Urinary bladder (tissue), 3 donors: ENCODE measurements at regions not wholly inside any gene's neighbourhood (a gene's known extent, or its start where the extent isn't known, plus 50 kb on each side); places are given as distances from the start of the nearest gene placed in this dataset.

Source experiments
- DNase-seq: peaks from one replicate; pipeline ENCODE4 v3.0.0-alpha.2; 2015; ENCODE audit errors: extremely low spot score
- H3K27ac ChIP-seq: one replicate; pipeline ENCODE4 v1.5.1; 2013; ENCODE audit warnings: low read depth, mild to moderate bottlenecking, moderate library complexity
- H3K36me3 ChIP-seq: one replicate; pipeline ENCODE4 v1.6.1; 2013; ENCODE audit warnings: mild to moderate bottlenecking, moderate library complexity; ENCODE audit not compliant: insufficient read depth
- H3K4me1 ChIP-seq: one replicate; pipeline ENCODE4 v1.6.1; 2013; ENCODE audit warnings: mild to moderate bottlenecking, moderate library complexity; ENCODE audit not compliant: insufficient read depth
- H3K4me3 ChIP-seq: one replicate; pipeline ENCODE4 v1.5.1; 2013; ENCODE audit warnings: low read depth, low read length
- WGBS: extraction: QIAGEN DNeasy Blood & Tissue Kit; methylation state at CpG from one replicate; pipeline ENCODE4 v1.1.7; 2013; 5-methylcytosine and 5-hydroxymethylcytosine counted together
- donor health status: healthy with polysubstance abuse.
- donor health status: healthy.

DNA sequence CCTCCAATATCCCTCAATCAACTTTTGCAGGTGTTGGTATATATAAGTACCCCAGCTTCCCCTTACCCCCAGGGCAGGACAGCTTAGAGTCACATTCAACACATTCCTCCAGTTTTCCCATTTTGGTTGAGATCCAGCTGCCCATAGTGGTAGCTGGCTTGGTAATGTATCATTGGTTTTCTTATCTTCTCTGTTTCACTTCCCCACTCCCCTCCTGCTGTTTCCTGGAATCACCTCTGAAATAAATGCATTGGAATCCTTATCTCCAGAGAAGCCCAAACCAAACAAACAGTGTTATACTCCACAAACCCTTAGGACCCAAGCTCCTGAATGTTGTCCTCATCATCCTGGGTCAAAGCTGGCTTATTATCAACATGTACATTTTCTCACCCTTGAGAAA, 184.8 kb downstream of the TMEM38B start:
- H3K4me1 ChIP-seq, result no peaks in the 10 kb centered on the region
- H3K27ac ChIP-seq, result no peak overlapping the region
- no peak for DNase-seq
- no peak overlapping the region for H3K4me3 ChIP-seq
- no peaks in the 10 kb centered on the region for H3K36me3 ChIP-seq

GRCh38 chr9:105880517-105880916, 186.2 kb downstream of the TMEM38B start:
- Histone ChIP-seq H3K4me3 (no peak overlapping the region), H3K4me1 (no peaks in the 10 kb centered on the region), H3K27ac (no peak overlapping the region), H3K36me3 (no peaks in the 10 kb centered on the region)
- WGBS, result 57% methylated on average over 1 of the region's 1 CpG
- DNase-seq, result no peak

DNA sequence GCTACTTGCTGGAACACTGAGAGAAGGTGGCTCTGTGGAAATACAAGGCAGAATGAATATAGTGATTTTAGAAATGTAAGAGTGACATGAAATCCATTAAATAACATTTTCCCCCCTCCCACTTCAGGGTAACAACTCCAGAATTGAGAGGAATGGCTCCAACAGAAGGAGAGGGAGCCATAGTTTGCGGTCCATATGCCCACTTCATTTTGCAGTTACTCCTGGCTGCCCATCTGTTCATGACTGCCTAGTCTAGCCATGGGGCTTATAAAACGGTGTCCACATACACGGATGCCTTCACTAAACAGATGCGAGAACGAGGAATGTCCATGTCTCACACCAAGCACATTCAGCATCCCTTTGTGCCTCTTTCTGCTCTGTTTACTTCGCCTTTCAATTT, 186.7 kb downstream of the TMEM38B start:
- WGBS, result 94% methylated on average over 6 of the region's 6 CpGs
- Histone ChIP-seq H3K36me3 (no peaks in the 10 kb centered on the region), H3K4me1 (no peaks in the 10 kb centered on the region), H3K4me3 (no peak overlapping the region), H3K27ac (no peak overlapping the region)
- no peak for DNase-seq

DNA sequence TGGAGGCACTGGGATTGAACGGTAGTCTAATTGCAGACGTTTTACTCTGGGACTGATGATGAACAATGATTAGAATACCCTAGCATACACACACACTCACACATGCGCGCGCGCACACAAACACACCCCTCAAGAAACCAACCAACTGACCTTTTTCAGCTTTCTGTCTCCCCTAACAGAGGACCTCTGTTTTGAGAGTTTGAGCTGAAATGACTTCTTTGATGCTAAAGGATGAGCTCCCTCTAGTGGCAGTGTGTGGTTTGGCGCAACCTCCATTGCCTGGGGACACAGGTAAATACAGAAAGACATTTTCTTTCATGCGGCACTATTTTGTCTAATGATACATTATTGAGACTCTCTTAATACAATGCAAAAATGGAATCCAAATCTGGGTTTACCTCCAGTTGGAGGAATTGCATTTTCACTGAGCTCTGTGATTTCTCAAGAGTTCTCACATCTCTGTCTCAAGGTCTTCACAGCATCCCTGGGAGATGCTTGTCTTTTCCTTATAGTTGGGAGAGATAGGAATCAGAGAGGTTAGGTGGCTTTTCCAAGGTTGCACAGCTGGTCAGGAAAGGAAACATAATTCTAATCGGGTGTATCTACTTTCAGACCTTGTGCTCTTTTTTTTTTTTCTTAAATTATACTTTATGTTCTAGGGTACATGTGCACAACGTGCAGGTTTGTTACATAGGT, 187.5 kb downstream of the TMEM38B start:
- Histone ChIP-seq H3K27ac (no peak overlapping the region), H3K36me3 (no peaks in the 10 kb centered on the region), H3K4me3 (no peak overlapping the region), H3K4me1 (no peaks in the 10 kb centered on the region)
- WGBS, result 47% methylated on average over 10 of the region's 10 CpGs
- DNase-seq, result no peak

- Histone ChIP-seq H3K36me3 (no peaks in the 10 kb centered on the region), H3K4me3 (no peak overlapping the region), H3K27ac (no peak overlapping the region), H3K4me1 (no peaks in the 10 kb centered on the region)
- WGBS, result 80% methylated on average over 2 of the region's 2 CpGs
- no peak for DNase-seq
Observed at GRCh38 chr9:105883847-105884246, 189.5 kb downstream of the TMEM38B start.

DNA sequence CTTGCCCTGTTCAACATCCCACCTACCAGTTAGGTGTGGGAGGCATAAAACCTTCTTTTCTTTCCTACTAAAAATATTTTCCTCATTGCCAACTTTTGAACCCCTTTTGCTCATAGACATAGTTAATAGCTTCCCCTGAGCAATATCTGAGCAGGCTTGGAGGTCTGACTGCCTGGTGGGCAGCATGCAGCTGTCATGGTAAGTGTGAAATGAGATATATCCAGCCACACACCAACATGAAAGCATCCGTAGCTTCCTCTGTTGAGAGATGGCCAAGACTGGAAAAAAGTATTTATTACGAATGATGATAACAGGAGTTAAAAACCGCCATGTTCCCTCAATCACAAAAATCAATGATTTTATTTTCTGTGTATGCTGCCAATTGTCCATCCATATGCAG, 190.1 kb downstream of the TMEM38B start:
- no peaks in the 10 kb centered on the region for H3K4me1 ChIP-seq
- WGBS, result 56% methylated on average over 3 of the region's 3 CpGs

GRCh38 chr9:105886136-105886535, 191.8 kb downstream of the TMEM38B start:
- no peak for DNase-seq
- H3K4me1 ChIP-seq, result no peaks in the 10 kb centered on the region
- H3K36me3 ChIP-seq, result no peaks in the 10 kb centered on the region
- no peak overlapping the region for H3K4me3 ChIP-seq
- WGBS, result 76% methylated on average over 3 of the region's 3 CpGs
- H3K27ac ChIP-seq, result no peak overlapping the region

More for the DNA sequence above, 190.1 kb downstream of the TMEM38B start:
- H3K27ac ChIP-seq, result no peak overlapping the region
- H3K36me3 ChIP-seq, result no peaks in the 10 kb centered on the region
- no peak for DNase-seq
- H3K4me3 ChIP-seq, result no peak overlapping the region

- no peak overlapping the region for H3K4me3 ChIP-seq
- H3K4me1 ChIP-seq, result no peaks in the 10 kb centered on the region
- WGBS, result 67% methylated on average over 2 of the region's 2 CpGs
- H3K36me3 ChIP-seq, result no peaks in the 10 kb centered on the region
- H3K27ac ChIP-seq, result no peak overlapping the region
- DNase-seq, result no peak
Observed at GRCh38 chr9:105887679-105888078, 193.3 kb downstream of the TMEM38B start.

GRCh38 chr9:105890046-105890822, 195.9 kb downstream of the TMEM38B start:
- no peaks in the 10 kb centered on the region for H3K36me3 ChIP-seq
- no peak overlapping the region for H3K27ac ChIP-seq
- no peak overlapping the region for H3K4me3 ChIP-seq
- 47% methylated on average over 5 of the region's 5 CpGs for WGBS
- DNase-seq, result no peak
- no peaks in the 10 kb centered on the region for H3K4me1 ChIP-seq

GRCh38 chr9:105900123-105900522, 205.8 kb downstream of the TMEM38B start:
- no peak overlapping the region for H3K4me3 ChIP-seq
- H3K4me1 ChIP-seq, result no peaks in the 10 kb centered on the region
- H3K27ac ChIP-seq, result no peak overlapping the region
- DNase-seq, result no peak
- H3K36me3 ChIP-seq, result no peaks in the 10 kb centered on the region
- WGBS, result 69% methylated on average over 5 of the region's 5 CpGs

GRCh38 chr9:105901514-105902109, 207.3 kb downstream of the TMEM38B start:
- no peak overlapping the region for H3K27ac ChIP-seq
- 27% methylated on average over 4 of the region's 4 CpGs for WGBS
- no peak for DNase-seq
- no peaks in the 10 kb centered on the region for H3K4me1 ChIP-seq
- no peak overlapping the region for H3K4me3 ChIP-seq
- H3K36me3 ChIP-seq, result no peaks in the 10 kb centered on the region

GRCh38 chr9:105908069-105908468, 213.7 kb downstream of the TMEM38B start:
- DNase-seq, result no peak
- no peaks in the 10 kb centered on the region for H3K4me1 ChIP-seq
- WGBS, result 95% methylated on average over 2 of the region's 2 CpGs
- H3K36me3 ChIP-seq, result no peaks in the 10 kb centered on the region
- H3K4me3 ChIP-seq, result no peak overlapping the region
- no peak overlapping the region for H3K27ac ChIP-seq

DNA sequence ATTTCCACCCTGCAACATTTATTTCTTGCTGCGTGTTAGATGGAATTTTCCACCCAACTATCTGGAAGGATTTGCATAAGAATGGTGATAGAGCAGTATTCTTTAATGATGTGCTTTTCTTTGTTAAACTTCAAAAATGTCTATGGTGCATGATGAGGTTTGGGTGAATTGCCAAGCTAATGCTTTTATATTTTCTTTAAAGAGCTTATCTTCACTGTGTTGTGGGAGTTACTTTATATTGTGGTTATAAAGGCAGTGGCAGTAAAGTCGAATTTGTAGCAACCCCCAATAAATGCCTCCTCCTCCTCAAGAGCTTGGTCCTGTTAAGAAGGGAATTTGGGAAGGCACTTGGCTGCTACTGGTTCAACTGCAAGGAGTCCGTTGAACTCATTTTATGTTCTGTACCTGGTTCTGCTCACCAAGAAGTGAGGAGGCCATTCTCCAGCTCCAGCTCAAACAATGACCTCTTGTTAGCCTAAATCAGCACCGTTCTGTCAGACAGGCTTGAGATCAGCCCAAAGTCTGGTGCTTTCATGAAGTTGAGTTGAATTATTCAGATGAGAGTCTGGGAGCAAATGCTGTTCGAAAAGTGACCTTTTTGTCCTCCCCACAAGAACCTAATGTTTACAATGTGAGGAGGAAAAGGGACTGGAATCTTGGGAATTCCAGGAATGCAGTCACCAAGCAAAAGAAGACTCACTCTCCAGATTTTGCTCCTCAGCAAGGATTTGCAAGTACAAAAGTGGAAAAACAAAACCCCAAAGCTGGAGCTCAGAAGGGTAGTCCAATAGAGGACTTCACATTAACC, 217.0 kb downstream of the TMEM38B start:
- no peaks in the 10 kb centered on the region for H3K4me1 ChIP-seq
- peaks cover 2% of the 10 kb centered on the region for H3K36me3 ChIP-seq
- DNase-seq, result no peak
- 48% methylated on average over 5 of the region's 5 CpGs for WGBS
- H3K4me3 ChIP-seq, result no peak overlapping the region
- H3K27ac ChIP-seq, result no peak overlapping the region
